ENCODE measurements at regions not wholly inside any gene's neighbourhood (a gene's known extent, or its start where the extent isn't known, plus 50 kb on each side); places are given as distances from the start of the nearest gene placed in this dataset.

DNA sequence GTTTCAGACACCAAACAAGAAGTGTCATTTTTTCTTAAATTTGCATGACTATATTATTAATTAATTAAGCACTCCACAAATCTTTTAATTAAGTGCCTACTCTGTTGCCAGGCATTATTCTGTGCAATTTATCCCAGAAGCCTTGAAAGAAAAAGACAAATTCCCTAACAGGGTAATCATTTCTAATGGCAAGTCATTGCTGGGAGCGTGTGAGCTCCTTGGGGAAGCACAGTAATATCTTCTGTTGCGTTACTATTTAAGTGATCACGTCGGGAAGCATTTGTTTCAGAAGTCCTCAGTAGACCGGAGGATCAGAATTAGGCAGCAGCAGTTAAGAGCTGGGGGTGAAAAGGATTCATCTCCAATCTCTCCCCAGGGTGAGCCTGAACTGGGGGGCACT lies 276.8 kb upstream of the RNF32 start:
- no peak overlapping the region for H2AFZ ChIP-seq (ENCODE audit: low read depth, low read length)
- ChIA-PET POLR2A (no interaction called here), CTCF (no interaction called here)
- intact Hi-C loops (cut with micrococcal nuclease) (no loop called here), dilution Hi-C loops (cut with MboI; ENCODE audit: extremely low pct_ligation_motif_present, low sequenced_read_pairs) (no loop called here)
- H4K20me1 ChIP-seq (replicated peaks; ENCODE audit: control insufficient read depth, extremely low read depth, insufficient read depth, low read length) = no peaks in the 10 kb centered on the region
- no peak overlapping the region for H3K4me2 ChIP-seq (ENCODE audit: insufficient read depth, low read length)
- no peaks in the 10 kb centered on the region for H3K36me3 ChIP-seq (ENCODE audit: control insufficient read depth in 2 of 2, extremely low read depth in 1 of 2, insufficient read depth in 2 of 2, low read length in 2 of 2)
- no peaks in the 10 kb centered on the region for H3K4me1 ChIP-seq (ENCODE audit: control insufficient read depth, extremely low read depth, insufficient read depth, low read length)
- no peaks in the 10 kb centered on the region for H3K9me1 ChIP-seq (replicated peaks; ENCODE audit: control insufficient read depth, extremely low read depth, insufficient read depth, low read length)
- H3K4me3 ChIP-seq (replicated peaks in 1 of 3; ENCODE audit: insufficient read depth in 1 of 3, low read depth in 1 of 3, low read length in 3 of 3) = no peak overlapping the region
- no TSS peak for BruUV-seq (replicated peaks)
- H3K9me3 ChIP-seq (replicated peaks; ENCODE audit: control insufficient read depth, insufficient read depth, low read length) = peaks cover 7% of the 10 kb centered on the region
- DNase-seq (ENCODE audit: low read depth, low spot score) (no peak), FAIRE-seq (no peak)
- no peaks in the 10 kb centered on the region for H3K27me3 ChIP-seq (ENCODE audit: control insufficient read depth in 2 of 2, insufficient read depth in 2 of 2, low read length in 2 of 2)
- H3K9ac ChIP-seq (replicated peaks; ENCODE audit: extremely low read depth, insufficient read depth, low read length) = no peak overlapping the region
- H3K27ac ChIP-seq (ENCODE audit: insufficient read depth, low read depth, low read length) = no peak overlapping the region
- no peaks in the 10 kb centered on the region for H3K79me2 ChIP-seq (ENCODE audit: control insufficient read depth, insufficient read depth, low read length)
- TF ChIP-seq POLR2A (IDR thresholded peaks at IDR 0.05; ENCODE audit: low read depth, low read length) = no peak
- TF ChIP-seq GATA2 (IDR thresholded peaks at IDR 0.05; ENCODE audit: insufficient read depth, insufficient read length, low read depth, low read length) = no peak
- no peak for TF ChIP-seq JUN (IDR thresholded peaks at IDR 0.05; ENCODE audit: borderline replicate concordance, insufficient read depth, insufficient read length, low read depth)
- TF ChIP-seq FOS (IDR thresholded peaks at IDR 0.05; ENCODE audit: borderline replicate concordance, insufficient read depth, low read length) = no peak
- no peak for TF ChIP-seq MYC (IDR thresholded peaks at IDR 0.05; ENCODE audit: low read depth, low read length)
- no peak for TF ChIP-seq EZH2 (IDR thresholded peaks at IDR 0.05; ENCODE audit: borderline replicate concordance, low read depth, low read length, severe bottlenecking)

DNA sequence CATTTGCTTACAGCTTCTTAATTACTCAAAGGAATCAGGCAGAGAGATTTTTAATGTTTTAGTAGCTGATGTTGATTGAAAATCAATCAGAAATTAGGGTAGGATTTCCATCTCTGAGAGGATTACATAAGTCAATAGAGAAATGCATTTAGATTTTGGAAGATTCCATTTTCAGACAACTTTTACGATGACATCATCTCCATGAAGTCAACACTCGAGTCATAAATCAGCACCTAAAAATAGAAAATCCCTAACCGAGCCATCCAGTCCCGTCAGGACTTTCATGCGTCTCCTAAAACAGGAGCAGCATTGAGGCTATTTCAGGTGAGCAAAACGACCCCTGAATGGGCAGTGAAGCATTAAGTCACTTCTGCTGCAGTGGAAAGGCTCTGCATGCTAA lies 279.7 kb upstream of the RNF32 start:
- DNase-seq (ENCODE audit: low read depth, low spot score) = no peak
- peaks cover 7% of the 10 kb centered on the region for H3K9me3 ChIP-seq (replicated peaks; ENCODE audit: control insufficient read depth, insufficient read depth, low read length)
- H3K9me1 ChIP-seq (replicated peaks; ENCODE audit: control insufficient read depth, extremely low read depth, insufficient read depth, low read length) = no peaks in the 10 kb centered on the region
- no peaks in the 10 kb centered on the region for H3K27me3 ChIP-seq (ENCODE audit: control insufficient read depth in 2 of 2, insufficient read depth in 2 of 2, low read length in 2 of 2)
- no peak overlapping the region for H3K27ac ChIP-seq (ENCODE audit: insufficient read depth, low read depth, low read length)
- H3K79me2 ChIP-seq (ENCODE audit: control insufficient read depth, insufficient read depth, low read length) = no peaks in the 10 kb centered on the region
- no peak overlapping the region for H3K4me2 ChIP-seq (ENCODE audit: insufficient read depth, low read length)
- H3K36me3 ChIP-seq (ENCODE audit: control insufficient read depth in 2 of 2, extremely low read depth in 1 of 2, insufficient read depth in 2 of 2, low read length in 2 of 2) = no peaks in the 10 kb centered on the region
- TF ChIP-seq MYC (IDR thresholded peaks at IDR 0.05; ENCODE audit: low read depth, low read length) (no peak), POLR2A (IDR thresholded peaks at IDR 0.05; ENCODE audit: low read depth, low read length) (no peak), JUN (IDR thresholded peaks at IDR 0.05; ENCODE audit: borderline replicate concordance, insufficient read depth, insufficient read length, low read depth) (no peak), CTCF (IDR thresholded peaks at IDR 0.05; ENCODE audit: extremely low read depth in 1 of 2, insufficient read depth in 1 of 2, low read depth in 1 of 2, low read length in 2 of 2) (no peak), GATA2 (IDR thresholded peaks at IDR 0.05; ENCODE audit: insufficient read depth, insufficient read length, low read depth, low read length) (no peak), POLR2AphosphoS5 (IDR thresholded peaks at IDR 0.05; ENCODE audit: insufficient read depth, low read depth, low read length) (no peak), EZH2 (IDR thresholded peaks at IDR 0.05; ENCODE audit: borderline replicate concordance, low read depth, low read length, severe bottlenecking) (no peak), FOS (IDR thresholded peaks at IDR 0.05; ENCODE audit: borderline replicate concordance, insufficient read depth, low read length) (no peak)
- TF ChIP-seq, protein P1, sequence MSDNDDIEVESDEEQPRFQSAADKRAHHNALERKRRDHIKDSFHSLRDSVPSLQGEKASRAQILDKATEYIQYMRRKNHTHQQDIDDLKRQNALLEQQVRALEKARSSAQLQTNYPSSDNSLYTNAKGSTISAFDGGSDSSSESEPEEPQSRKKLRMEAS (IDR thresholded peaks at IDR 0.05; ENCODE audit: insufficient read depth, insufficient read length) = no peak
- H4K20me1 ChIP-seq (replicated peaks; ENCODE audit: control insufficient read depth, extremely low read depth, insufficient read depth, low read length) = no peaks in the 10 kb centered on the region
- FAIRE-seq = no peak
- H2AFZ ChIP-seq (ENCODE audit: low read depth, low read length) = no peak overlapping the region
- no peaks in the 10 kb centered on the region for H3K4me1 ChIP-seq (ENCODE audit: control insufficient read depth, extremely low read depth, insufficient read depth, low read length)
- CTCF ChIA-PET = no interaction called here
- dilution Hi-C loops (cut with MboI; ENCODE audit: extremely low pct_ligation_motif_present, low sequenced_read_pairs) = no loop called here
- no peak overlapping the region for H3K4me3 ChIP-seq (replicated peaks in 1 of 3; ENCODE audit: insufficient read depth in 1 of 3, low read depth in 1 of 3, low read length in 3 of 3)
- POLR2A ChIA-PET = no interaction called here
- no peak overlapping the region for H3K9ac ChIP-seq (replicated peaks; ENCODE audit: extremely low read depth, insufficient read depth, low read length)
- intact Hi-C loops (cut with micrococcal nuclease) = no loop called here
- no TSS peak for BruUV-seq (replicated peaks)
